HepG2 (cell line): ENCODE measurements at regions not wholly inside any gene's neighbourhood (a gene's known extent, or its start where the extent isn't known, plus 50 kb on each side); places are given as distances from the start of the nearest gene placed in this dataset.

Experiments
- CEBPB ChIP-seq: IDR thresholded peaks from 2 replicates; pipeline ENCODE4 v1.6.1; 2011; ENCODE audit warnings: low read depth, low read length, improper control_type of control experiment, borderline replicate concordance
- CENPBD1 ChIP-seq: sonication (generic); formaldehyde crosslinking; IDR thresholded peaks from 2 replicates; pipeline ENCODE4 v1.8.0; 2022; ENCODE audit warnings: missing genetic modification reagents, low read depth, mild to moderate bottlenecking, borderline replicate concordance
- CTCF ChIP-seq: sonication (generic); formaldehyde crosslinking; IDR thresholded peaks from 2 replicates; pipeline ENCODE4 v1.5.0; 2020; ENCODE audit warnings: mild to moderate bottlenecking, missing genetic modification reagents, moderate library complexity
- GMEB1 ChIP-seq: sonication (generic); formaldehyde crosslinking; IDR thresholded peaks from 2 replicates; pipeline ENCODE4 v1.5.1; 2020; ENCODE audit warnings: missing genetic modification reagents, mild to moderate bottlenecking, borderline replicate concordance
- MED1 ChIP-seq: sonication (generic); formaldehyde crosslinking; IDR thresholded peaks from 2 replicates; pipeline ENCODE4 v1.4.0; 2020; ENCODE audit warnings: missing genetic modification reagents
- PBX3 ChIP-seq: sonication (generic); formaldehyde crosslinking; IDR thresholded peaks from 2 replicates; pipeline ENCODE4 v1.8.1; 2023; ENCODE audit warnings: missing genetic modification reagents, inconsistent platforms, borderline replicate concordance
- ZNF207 ChIP-seq: fragments of 450-650 bp; IDR thresholded peaks from 2 replicates; pipeline ENCODE4 v1.6.1; 2016; ENCODE audit warnings: antibody characterized with exemption, borderline replicate concordance
- ZNF350 ChIP-seq: sonication (generic); formaldehyde crosslinking; IDR thresholded peaks from 2 replicates; pipeline ENCODE4 v1.4.0; 2020; ENCODE audit warnings: mild to moderate bottlenecking, low read depth, missing genetic modification reagents, borderline replicate concordance
- ZNF589 ChIP-seq: sonication (generic); formaldehyde crosslinking; conservative IDR thresholded peaks from 2 replicates; pipeline ENCODE4 v1.8.0; 2022; ENCODE audit warnings: mild to moderate bottlenecking, moderate library complexity, missing genetic modification reagents
- ZNF609 ChIP-seq: sonication (generic); formaldehyde crosslinking; IDR thresholded peaks from 2 replicates; pipeline ENCODE4 v1.4.0; 2020; ENCODE audit warnings: mild to moderate bottlenecking, missing genetic modification reagents, borderline replicate concordance

- TF ChIP-seq ZNF589 (CRISPR knock-in tag) (no peak), PBX3 (CRISPR knock-in tag) (no peak), CENPBD1 (CRISPR knock-in tag) (no peak), MED1 (CRISPR knock-in tag) (no peak), GMEB1 (CRISPR knock-in tag) (no peak), ZNF350 (CRISPR knock-in tag) (no peak), ZNF609 (CRISPR knock-in tag) (no peak), CTCF (CRISPR knock-in tag) (no peak), CEBPB (no peak), ZNF207 (no peak)
Measured at GRCh38 chr12:88951860-88952561, 371.7 kb upstream of the KITLG start.
